Gastrocnemius medialis (tissue), 4 donors: ENCODE measurements at regions not wholly inside any gene's neighbourhood (a gene's known extent, or its start where the extent isn't known, plus 50 kb on each side); places are given as distances from the start of the nearest gene placed in this dataset.

Experiments
- CTCF ChIP-seq, 5 experiments: fragments of 450-650 bp in 3 of 5; fragments of 200-600 bp in 2 of 5; sonication (generic) in 2 of 5; IDR thresholded peaks in 4 of 5; conservative IDR thresholded peaks in 1 of 5; 1 replicate in 4 of 5; 2 replicates in 1 of 5; pipeline ENCODE4 v1.5.1; 2016 to 2019; ENCODE audit warnings: antibody characterized with exemption in 5 of 5, mild to moderate bottlenecking in 3 of 5, moderate library complexity in 3 of 5
- POLR2A ChIP-seq, 2 donors: fragments of 450-650 bp; IDR thresholded peaks; one replicate each; pipeline ENCODE4 v1.6.1; 2017; ENCODE audit warnings: antibody characterized with exemption in 2 of 2, mild to moderate bottlenecking in 2 of 2, moderate library complexity in 2 of 2

- TF ChIP-seq CTCF (IDR thresholded peaks at IDR 0.05 in 4 of 5, conservative IDR thresholded peaks at IDR 0.05 in 1 of 5) (no peak), POLR2A (IDR thresholded peaks at IDR 0.05) (no peak)
Observed at GRCh38 chr1:170318736-170319135, 173.0 kb downstream of the NTMT2 start.
